ENCODE measurements at regions not wholly inside any gene's neighbourhood (a gene's known extent, or its start where the extent isn't known, plus 50 kb on each side); places are given as distances from the start of the nearest gene placed in this dataset.
A peak's percentile ranks its signal among the peaks of the same experiment; 100 is the strongest.
"Not testable (repeated sequence)": the region's sequence is repeated elsewhere in the genome, so short reads cannot be mapped to it uniquely, and the experiment has no call there.

DNA sequence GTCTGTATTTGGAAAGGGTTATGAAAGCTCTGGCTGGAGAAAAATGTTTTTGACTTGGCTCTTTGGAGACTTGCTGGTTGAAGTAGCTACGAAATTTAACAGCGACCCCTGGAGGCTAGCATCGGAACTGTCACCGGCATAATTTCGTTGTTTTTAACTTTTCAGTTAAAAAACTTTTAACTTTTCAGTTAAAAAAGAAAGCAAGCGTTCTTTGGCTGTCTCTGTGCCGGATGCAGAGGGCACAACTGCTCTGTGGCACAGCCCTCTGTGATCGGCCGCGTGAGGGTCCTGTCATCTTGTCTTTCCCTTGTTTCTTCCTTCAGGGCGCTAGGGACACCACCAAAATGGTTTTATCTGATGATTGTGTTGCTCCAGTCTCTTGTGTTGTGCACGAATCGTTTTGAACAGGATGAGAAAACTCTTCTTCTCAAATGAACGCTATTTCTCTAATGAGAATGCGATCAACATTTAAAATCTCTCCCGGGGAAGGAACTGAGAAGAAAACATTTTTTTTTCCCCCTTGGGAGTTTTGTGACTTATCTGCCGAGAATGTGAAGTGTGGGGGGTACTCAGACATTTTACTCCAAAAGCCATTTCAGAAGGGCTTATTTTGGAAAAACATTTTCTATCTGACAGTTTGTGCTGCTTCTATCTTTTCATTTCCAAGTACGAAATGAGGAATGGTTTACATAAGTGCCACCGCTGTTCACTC is 57.1 kb downstream of the ADCYAP1 start:
- no peaks in the 10 kb centered on the region for H3K9me3 ChIP-seq
- peak in 1 of 2 donors; percentile 64 for DNase-seq
- WGBS, 5 donors: 9 to 17% (median 14%) methylated on average over 19 of the region's 19 CpGs
- H3K27me3 ChIP-seq: peaks cover 0 to 16% (median 5%) of the 10 kb centered on the region in 3 donors
- peak overlapping the region; percentile 19 to 27 (median 21) for H3K4me3 ChIP-seq
- no peak overlapping the region for H3K27ac ChIP-seq
- no peaks in the 10 kb centered on the region for H3K36me3 ChIP-seq
- peaks cover 0 to 8% (median 0%) of the 10 kb centered on the region in 4 donors for H3K4me1 ChIP-seq
- intact Hi-C loops (cut with DNase I; ENCODE audit: low total_unique reads): loop anchor here (10.0 kb wide), 1 partner anchor 107 kb away; no protein-coding TSS in a partner anchor
- TF ChIP-seq, protein P1, sequence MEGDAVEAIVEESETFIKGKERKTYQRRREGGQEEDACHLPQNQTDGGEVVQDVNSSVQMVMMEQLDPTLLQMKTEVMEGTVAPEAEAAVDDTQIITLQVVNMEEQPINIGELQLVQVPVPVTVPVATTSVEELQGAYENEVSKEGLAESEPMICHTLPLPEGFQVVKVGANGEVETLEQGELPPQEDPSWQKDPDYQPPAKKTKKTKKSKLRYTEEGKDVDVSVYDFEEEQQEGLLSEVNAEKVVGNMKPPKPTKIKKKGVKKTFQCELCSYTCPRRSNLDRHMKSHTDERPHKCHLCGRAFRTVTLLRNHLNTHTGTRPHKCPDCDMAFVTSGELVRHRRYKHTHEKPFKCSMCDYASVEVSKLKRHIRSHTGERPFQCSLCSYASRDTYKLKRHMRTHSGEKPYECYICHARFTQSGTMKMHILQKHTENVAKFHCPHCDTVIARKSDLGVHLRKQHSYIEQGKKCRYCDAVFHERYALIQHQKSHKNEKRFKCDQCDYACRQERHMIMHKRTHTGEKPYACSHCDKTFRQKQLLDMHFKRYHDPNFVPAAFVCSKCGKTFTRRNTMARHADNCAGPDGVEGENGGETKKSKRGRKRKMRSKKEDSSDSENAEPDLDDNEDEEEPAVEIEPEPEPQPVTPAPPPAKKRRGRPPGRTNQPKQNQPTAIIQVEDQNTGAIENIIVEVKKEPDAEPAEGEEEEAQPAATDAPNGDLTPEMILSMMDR (IDR thresholded peaks at IDR 0.05): peak in 5 of 7 experiments; percentile 37 to 93 (median 90)
- TF ChIP-seq EP300 (IDR thresholded peaks at IDR 0.05): no peak

DNA sequence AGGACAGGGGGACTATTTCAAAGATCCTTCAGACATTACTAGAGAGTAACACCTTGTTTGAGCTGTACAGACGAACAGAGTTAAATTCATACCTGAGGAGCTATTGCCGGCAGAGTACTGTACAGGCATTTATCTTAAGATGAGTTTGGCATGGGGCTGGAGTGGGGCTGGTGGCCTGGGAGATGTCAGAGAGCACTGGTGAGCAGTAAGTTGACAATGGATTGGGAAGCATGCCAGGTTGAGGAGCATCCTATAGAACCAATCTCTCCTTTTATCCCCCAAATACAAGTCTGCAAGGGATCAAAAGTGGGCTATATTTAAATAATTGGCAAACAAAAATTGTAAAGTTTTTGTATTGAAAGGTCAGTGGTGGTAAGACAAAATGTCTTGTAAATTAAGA is 58.6 kb downstream of the ADCYAP1 start:
- WGBS, 5 donors: 67 to 83% (median 75%) methylated on average over 2 of the region's 2 CpGs
- H3K27me3 ChIP-seq: peaks cover 0 to 16% (median 5%) of the 10 kb centered on the region in 3 donors
- no peak for DNase-seq
- intact Hi-C loops (cut with DNase I; ENCODE audit: low total_unique reads): loop anchor here (10.0 kb wide), 1 partner anchor 108 kb away; no protein-coding TSS in a partner anchor
- peaks cover 0 to 8% (median 0%) of the 10 kb centered on the region in 4 donors for H3K4me1 ChIP-seq
- no peaks in the 10 kb centered on the region for H3K9me3 ChIP-seq
- H3K4me3 ChIP-seq: no peak overlapping the region
- H3K36me3 ChIP-seq: no peaks in the 10 kb centered on the region
- TF ChIP-seq, protein P1 (IDR thresholded peaks at IDR 0.05): no peak
- TF ChIP-seq POLR2A (IDR thresholded peaks at IDR 0.05) (no peak), EP300 (IDR thresholded peaks at IDR 0.05) (no peak)
- no peak overlapping the region for H3K27ac ChIP-seq

DNA sequence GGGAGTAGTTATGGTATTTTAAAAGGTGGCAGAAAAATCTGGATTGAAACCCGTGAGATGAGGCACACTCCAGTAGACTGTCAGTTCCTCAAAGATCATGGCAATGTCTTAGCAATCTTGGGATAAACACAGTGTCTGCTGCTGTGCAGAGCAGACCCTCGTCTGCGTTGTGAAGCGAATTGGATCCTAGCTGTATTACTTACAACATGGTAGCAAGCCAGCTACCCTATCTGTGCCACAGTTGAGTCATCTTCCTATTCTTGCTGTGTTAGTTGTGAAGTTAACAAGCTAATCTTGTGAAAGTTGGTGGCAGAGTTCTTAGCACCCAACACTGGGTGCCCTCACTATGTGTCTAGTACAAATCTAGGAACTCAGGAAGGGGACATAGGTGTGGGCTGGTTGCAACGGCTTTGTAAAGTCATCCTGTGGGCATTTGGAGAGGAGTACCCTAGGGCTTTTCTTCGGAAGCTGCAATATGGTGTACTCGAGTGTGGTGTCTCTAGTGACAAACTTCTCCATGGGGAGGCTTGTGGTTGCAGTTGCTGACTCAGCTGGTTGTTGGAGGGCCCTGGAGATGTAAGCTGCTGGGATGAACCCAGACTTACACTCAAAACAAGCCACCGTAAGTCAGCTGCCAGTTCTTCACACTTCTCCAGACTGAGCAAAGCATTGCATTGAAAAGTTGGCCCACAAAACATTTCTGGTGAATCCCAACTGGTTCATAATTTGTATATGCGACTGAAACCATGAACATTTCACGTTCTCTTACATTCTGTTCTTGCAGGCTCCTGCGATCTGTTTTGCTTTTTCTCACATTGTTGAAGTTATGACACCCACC is 61.5 kb downstream of the ADCYAP1 start:
- intact Hi-C loops (cut with DNase I; ENCODE audit: low total_unique reads): loop anchor here (10.0 kb wide), 1 partner anchor 111 kb away; no protein-coding TSS in a partner anchor
- Histone ChIP-seq H3K36me3 (no peaks in the 10 kb centered on the region), H3K9me3 (no peaks in the 10 kb centered on the region), H3K4me1 (peaks cover 0 to 8% (median 0%) of the 10 kb centered on the region in 4 donors), H3K4me3 (no peak overlapping the region), H3K27ac (no peak overlapping the region), H3K27me3 (peaks cover 0 to 10% (median 5%) of the 10 kb centered on the region in 3 donors)
- no peak for DNase-seq
- TF ChIP-seq POLR2AphosphoS5 (IDR thresholded peaks at IDR 0.05): no peak
- TF ChIP-seq, protein P1 (IDR thresholded peaks at IDR 0.05): no peak
- TF ChIP-seq POLR2A (IDR thresholded peaks at IDR 0.05): no peak
- no peak for TF ChIP-seq EP300 (IDR thresholded peaks at IDR 0.05)
- WGBS, 5 donors: 74 to 87% (median 86%) methylated on average over 11 of the region's 11 CpGs

DNA sequence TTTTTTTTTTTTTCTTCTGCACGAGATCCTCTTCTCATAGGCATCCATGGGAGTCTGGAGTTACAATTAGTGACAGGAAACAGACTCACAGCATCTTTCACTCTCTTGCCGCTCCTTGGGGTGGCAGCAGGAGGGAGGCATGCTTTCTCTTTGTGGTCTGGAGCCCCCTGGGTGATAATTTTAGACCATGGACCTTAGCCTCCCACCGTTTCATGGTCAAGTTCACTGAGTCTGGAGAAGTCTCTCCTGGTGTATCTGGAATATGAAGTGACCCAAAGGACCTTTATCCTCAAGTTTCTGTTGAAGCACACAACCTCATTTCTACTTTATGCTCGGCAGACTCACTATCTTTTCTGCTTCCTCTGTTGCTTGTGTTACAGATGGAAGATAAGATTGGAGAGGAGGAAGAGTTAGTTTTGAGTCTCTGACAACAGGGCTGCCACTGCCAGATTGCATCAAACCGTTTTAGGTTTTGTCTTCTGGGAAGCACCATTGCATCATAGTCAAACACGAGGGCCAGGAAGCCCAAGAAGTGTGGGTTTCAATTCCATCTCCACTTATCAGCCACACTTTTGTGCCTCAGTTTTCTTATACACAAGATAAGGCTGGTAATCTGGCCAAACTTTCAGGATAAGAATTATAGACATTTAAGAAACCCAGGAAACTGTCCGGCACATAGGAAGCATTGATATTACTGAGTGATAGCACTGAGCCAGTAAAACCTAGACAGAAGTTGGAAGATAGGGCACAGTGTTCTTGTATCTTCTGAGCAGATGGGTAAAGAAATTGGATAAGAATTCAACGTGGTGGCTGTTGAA is 62.3 kb downstream of the ADCYAP1 start:
- Histone ChIP-seq H3K4me3 (no peak overlapping the region), H3K27ac (no peak overlapping the region), H3K9me3 (no peaks in the 10 kb centered on the region), H3K36me3 (no peaks in the 10 kb centered on the region), H3K4me1 (peaks cover 0 to 2% (median 0%) of the 10 kb centered on the region in 4 donors), H3K27me3 (peaks cover 0 to 10% (median 5%) of the 10 kb centered on the region in 3 donors)
- no peak for TF ChIP-seq EP300 (IDR thresholded peaks at IDR 0.05)
- TF ChIP-seq, protein P1 (IDR thresholded peaks at IDR 0.05): no peak
- intact Hi-C loops (cut with DNase I; ENCODE audit: low total_unique reads): loop anchor here (10.0 kb wide), 1 partner anchor 112 kb away; no protein-coding TSS in a partner anchor
- WGBS, 5 donors: 51 to 63% (median 56%) methylated on average over 8 of the region's 8 CpGs
- DNase-seq: no peak

DNA sequence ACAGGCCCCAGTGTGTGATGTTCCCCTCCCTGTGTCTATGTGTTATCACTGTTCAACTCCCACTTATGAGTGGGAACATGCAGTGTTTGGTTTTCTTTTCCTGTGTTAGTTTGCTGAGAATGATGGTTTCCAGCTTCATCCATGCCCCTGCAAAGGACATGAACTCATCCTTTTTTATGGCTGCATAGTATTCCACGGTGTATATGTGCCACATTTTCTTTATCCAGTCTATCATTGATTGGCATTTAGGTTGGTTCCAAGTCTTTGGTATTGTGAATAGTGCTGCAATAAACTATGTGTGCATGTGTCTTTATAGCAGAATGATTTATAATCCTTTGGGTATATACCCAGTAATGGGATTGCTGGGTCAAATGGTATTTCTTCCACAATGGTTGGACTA is 64.2 kb downstream of the ADCYAP1 start:
- not testable (repeated sequence) for H3K4me3 ChIP-seq, H3K9me3 ChIP-seq, DNase-seq, H3K4me1 ChIP-seq, H3K27me3 ChIP-seq, H3K27ac ChIP-seq, H3K36me3 ChIP-seq
- intact Hi-C loops (cut with DNase I; ENCODE audit: low total_unique reads): loop anchor here (10.0 kb wide), 1 partner anchor 114 kb away; no protein-coding TSS in a partner anchor
- 63 to 95% (median 85%) methylated on average over 1 of the region's 1 CpG for WGBS, 5 donors

DNA sequence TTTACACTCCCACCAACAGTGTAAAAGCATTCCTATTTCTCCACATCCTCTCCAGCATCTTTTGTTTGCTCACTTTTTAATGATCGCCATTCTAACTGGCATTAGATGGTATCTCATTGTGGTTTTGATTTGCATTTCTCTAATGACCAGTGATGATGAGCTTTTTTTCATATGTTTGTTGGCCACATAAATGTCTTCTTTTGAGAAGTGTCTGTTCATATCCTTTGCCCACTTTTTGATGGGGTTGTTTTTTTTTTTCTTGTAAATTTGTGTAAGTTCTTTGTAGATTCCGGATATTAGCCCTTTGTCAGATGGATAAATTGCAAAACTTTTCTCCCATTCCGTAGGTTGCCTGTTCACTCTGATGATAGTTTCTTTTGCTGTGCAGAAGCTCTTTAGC is 64.6 kb downstream of the ADCYAP1 start:
- DNase-seq, H3K36me3 ChIP-seq, H3K27me3 ChIP-seq, H3K9me3 ChIP-seq, H3K4me3 ChIP-seq, H3K4me1 ChIP-seq, H3K27ac ChIP-seq: not testable (repeated sequence)
- 72 to 92% (median 88%) methylated on average over 3 of the region's 3 CpGs for WGBS, 5 donors
- intact Hi-C loops (cut with DNase I; ENCODE audit: low total_unique reads): loop anchor here (10.0 kb wide), 1 partner anchor 115 kb away; no protein-coding TSS in a partner anchor

All from stomach (tissue), 8 donors.